Choroid plexus epithelial cell (primary cell): ENCODE measurements at regions not wholly inside any gene's neighbourhood (a gene's known extent, or its start where the extent isn't known, plus 50 kb on each side); places are given as distances from the start of the nearest gene placed in this dataset.
"Not testable (repeated sequence)": the region's sequence is repeated elsewhere in the genome, so short reads cannot be mapped to it uniquely, and the experiment has no call there.

Experiments used
- DNase-seq: peaks from one replicate; pipeline ENCODE4 v3.0.0-alpha.2; 2010; ENCODE audit warnings: low read depth
- H3K4me3 ChIP-seq: 2 replicates; pipeline ENCODE4 v1.5.1; 2011; ENCODE audit warnings: low read depth, mild to moderate bottlenecking, control low read depth, low read length, moderate library complexity
- CTCF ChIP-seq: conservative IDR thresholded peaks from 2 replicates; pipeline ENCODE4 v1.5.1; 2011; ENCODE audit warnings: low read depth, mild to moderate bottlenecking, control low read depth, inconsistent platforms, low read length, moderate library complexity

- no peak for DNase-seq
- no peak overlapping the region for H3K4me3 ChIP-seq
- no peak for TF ChIP-seq CTCF
Measured at GRCh38 chr10:53469383-53469782, 696.8 kb upstream of the MBL2 start.

GRCh38 chr10:53463539-53463938 is 691.0 kb upstream of the MBL2 start:
- H3K4me3 ChIP-seq = no peak overlapping the region
- no peak for TF ChIP-seq CTCF
- DNase-seq = no peak

GRCh38 chr10:53458007-53458406 is 685.4 kb upstream of the MBL2 start:
- no peak for TF ChIP-seq CTCF
- H3K4me3 ChIP-seq = no peak overlapping the region
- DNase-seq = no peak

- no peak overlapping the region for H3K4me3 ChIP-seq
- DNase-seq = no peak
- TF ChIP-seq CTCF = no peak
Measured at GRCh38 chr10:53453196-53453595, 680.6 kb upstream of the MBL2 start.

GRCh38 chr10:53447576-53447975 is 675.0 kb upstream of the MBL2 start:
- no peak overlapping the region for H3K4me3 ChIP-seq
- no peak for TF ChIP-seq CTCF
- no peak for DNase-seq

GRCh38 chr10:53441843-53442242 is 669.3 kb upstream of the MBL2 start:
- H3K4me3 ChIP-seq = no peak overlapping the region
- DNase-seq = no peak
- no peak for TF ChIP-seq CTCF

- DNase-seq = no peak
- no peak for TF ChIP-seq CTCF
Measured at GRCh38 chr10:53440601-53441000, 668.0 kb upstream of the MBL2 start.

GRCh38 chr10:53439075-53439474 is 666.5 kb upstream of the MBL2 start:
- not testable (repeated sequence) for H3K4me3 ChIP-seq, DNase-seq

More at GRCh38 chr10:53440601-53441000, 668.0 kb upstream of the MBL2 start:
- no peak overlapping the region for H3K4me3 ChIP-seq
